ENCODE measurements at regions not wholly inside any gene's neighbourhood (a gene's known extent, or its start where the extent isn't known, plus 50 kb on each side); places are given as distances from the start of the nearest gene placed in this dataset.

DNA sequence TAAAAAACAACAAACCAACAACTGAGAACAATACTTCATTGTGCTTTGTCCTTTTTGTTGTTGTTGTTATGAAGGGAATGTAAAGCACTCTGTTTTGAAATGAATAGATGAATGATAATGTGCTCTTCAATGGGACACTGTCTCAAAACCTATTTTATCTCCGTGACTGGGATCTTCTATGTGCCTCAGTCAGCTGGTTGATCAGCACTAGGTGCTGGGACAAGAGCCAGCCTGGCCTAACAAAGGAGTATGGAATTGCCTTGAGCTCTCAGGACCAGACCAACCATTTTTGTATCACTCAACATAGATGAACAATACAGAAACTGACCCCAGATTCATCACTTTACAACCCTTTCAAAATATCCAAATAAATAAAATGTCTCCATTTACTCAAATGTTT is 440.2 kb downstream of the KCNJ2 start:
- TF ChIP-seq CTCF (conservative IDR thresholded peaks at IDR 0.05; ENCODE audit: low read depth in 2 of 2), result no peak
- TF ChIP-seq CREB1 (CRISPR knock-in tag; IDR thresholded peaks at IDR 0.05; ENCODE audit: low read depth), result no peak
- TF ChIP-seq EZH2 (IDR thresholded peaks at IDR 0.05; ENCODE audit: low read depth, unreplicated experiment), result no peak
- no peak for TF ChIP-seq POLR2AphosphoS5 (IDR thresholded peaks at IDR 0.05; ENCODE audit: low read depth)
- TF ChIP-seq, protein P1, sequence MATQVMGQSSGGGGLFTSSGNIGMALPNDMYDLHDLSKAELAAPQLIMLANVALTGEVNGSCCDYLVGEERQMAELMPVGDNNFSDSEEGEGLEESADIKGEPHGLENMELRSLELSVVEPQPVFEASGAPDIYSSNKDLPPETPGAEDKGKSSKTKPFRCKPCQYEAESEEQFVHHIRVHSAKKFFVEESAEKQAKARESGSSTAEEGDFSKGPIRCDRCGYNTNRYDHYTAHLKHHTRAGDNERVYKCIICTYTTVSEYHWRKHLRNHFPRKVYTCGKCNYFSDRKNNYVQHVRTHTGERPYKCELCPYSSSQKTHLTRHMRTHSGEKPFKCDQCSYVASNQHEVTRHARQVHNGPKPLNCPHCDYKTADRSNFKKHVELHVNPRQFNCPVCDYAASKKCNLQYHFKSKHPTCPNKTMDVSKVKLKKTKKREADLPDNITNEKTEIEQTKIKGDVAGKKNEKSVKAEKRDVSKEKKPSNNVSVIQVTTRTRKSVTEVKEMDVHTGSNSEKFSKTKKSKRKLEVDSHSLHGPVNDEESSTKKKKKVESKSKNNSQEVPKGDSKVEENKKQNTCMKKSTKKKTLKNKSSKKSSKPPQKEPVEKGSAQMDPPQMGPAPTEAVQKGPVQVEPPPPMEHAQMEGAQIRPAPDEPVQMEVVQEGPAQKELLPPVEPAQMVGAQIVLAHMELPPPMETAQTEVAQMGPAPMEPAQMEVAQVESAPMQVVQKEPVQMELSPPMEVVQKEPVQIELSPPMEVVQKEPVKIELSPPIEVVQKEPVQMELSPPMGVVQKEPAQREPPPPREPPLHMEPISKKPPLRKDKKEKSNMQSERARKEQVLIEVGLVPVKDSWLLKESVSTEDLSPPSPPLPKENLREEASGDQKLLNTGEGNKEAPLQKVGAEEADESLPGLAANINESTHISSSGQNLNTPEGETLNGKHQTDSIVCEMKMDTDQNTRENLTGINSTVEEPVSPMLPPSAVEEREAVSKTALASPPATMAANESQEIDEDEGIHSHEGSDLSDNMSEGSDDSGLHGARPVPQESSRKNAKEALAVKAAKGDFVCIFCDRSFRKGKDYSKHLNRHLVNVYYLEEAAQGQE (IDR thresholded peaks at IDR 0.05; ENCODE audit: unreplicated experiment), result no peak
- no peak for TF ChIP-seq EZH2phosphoT487 (IDR thresholded peaks at IDR 0.05; ENCODE audit: unreplicated experiment)

All from GM23338 (cell line).